ENCODE measurements at regions not wholly inside any gene's neighbourhood (a gene's known extent, or its start where the extent isn't known, plus 50 kb on each side); places are given as distances from the start of the nearest gene placed in this dataset.
"Not testable (repeated sequence)": the region's sequence is repeated elsewhere in the genome, so short reads cannot be mapped to it uniquely, and the experiment has no call there.

- DNase-seq, result no peak
Observed at GRCh38 chr21:16186742-16187141, 457.0 kb downstream of the USP25 start.

DNA sequence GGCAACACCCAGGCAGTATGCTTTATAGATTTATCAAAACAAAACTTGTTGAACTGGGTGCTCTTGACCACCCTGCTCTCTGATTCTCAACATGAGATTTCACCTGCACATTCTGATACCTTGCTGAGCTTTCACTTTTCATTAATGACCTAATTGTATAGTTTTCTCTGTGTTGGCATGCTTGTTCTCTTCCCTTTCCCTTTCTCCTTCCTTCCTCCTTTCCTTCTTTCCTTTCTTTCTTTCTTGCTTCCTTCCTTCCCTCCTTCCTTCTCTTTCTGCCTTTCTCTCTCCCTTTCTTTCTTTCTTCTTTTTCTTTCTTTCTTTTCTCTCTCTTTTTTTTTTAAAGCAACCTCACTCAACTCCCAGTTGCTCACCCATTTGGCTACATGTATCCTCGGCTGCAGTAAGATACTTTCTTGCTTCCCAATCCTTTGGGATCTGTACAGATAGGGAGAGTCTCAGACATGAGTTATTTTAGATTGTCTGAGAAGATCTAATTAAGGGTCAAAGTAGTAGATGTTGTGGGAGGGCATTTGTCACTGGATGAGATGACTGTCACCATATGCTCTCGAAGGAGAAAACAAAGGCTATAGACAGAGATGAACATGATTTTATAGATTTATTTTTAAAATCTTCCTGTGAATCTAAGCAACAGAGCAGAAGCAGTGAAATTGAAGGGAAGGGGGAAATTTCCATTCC lies 458.0 kb downstream of the USP25 start:
- no peak for DNase-seq

DNA sequence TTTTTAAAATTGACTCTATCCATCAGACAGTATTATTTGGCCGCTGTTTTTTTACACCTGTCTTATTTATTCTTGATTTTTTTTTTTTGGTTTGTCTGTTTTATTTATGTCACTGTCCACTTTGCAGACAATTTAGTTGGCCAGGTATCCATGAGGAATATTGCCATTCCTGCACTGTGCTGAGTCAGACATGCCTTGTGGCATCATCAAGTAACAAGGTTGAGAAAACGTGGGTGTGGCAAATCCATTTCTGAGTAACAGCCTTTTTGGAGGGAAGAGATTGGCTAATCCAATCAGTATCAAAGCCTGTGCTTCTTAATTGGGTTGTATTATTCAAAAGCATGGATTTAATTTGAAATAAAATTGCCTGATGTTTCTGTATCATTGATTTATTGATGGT lies 463.1 kb downstream of the USP25 start:
- DNase-seq, result no peak

DNA sequence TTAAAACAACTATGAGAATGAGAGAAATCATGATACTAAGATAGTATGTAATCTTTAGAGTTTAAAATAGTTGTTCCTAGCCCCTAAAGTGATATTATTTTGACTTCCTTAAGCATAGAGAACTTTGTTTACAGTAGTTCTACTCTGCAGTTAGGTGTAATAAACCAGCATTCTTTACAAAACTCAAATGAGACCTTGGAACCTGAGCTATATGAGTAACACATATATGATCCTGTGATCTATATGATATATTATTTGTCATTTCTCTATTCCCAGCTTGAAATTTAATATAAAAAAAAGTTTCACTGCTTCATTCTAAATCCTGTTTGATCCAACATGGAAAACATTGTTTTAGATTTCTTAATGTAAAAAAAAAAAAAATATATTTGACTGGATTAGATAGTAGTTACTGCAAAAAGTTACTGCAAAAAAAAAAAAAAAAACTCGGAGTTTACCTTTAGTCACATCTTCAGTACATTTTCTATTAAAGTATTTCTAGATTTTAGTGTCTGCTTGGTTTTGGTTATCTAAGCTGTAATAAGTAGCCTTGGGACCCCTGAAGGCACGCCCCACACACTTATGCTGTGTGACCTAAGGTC lies 463.8 kb downstream of the USP25 start:
- DNase-seq, result no peak

DNA sequence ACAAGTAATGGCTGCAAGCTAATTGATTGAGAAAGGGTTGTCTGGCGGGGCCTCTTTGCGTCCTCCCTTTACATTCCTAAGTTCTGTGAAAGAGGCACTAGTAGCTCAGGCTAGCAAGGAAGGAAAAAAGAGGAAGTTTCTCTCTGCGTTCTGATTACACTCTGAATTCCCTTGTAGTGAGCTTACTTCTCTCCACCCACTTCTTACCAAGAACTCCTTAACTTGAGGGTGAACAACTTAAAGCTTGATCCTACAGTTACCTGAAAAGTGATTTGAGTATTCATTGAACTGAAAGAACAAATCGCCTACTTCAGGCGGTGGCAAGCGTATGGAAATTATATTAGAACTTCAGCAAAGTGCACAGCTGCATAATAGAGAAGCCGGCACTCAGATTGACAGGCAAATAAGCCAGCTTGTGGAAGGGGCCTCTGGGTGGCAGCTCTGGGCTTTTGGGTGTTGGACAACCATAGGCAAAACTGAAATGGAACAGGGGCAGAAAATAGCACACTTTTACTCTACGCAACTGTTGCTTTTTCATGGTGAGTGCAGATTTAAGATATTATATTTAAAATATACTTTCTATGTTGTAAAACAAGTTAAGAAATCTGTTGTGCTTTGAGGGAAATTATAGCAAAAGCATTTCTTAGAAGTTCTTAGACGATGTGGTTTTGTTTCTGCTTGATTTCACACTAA lies 464.5 kb downstream of the USP25 start:
- peak; percentile 77 for DNase-seq

DNA sequence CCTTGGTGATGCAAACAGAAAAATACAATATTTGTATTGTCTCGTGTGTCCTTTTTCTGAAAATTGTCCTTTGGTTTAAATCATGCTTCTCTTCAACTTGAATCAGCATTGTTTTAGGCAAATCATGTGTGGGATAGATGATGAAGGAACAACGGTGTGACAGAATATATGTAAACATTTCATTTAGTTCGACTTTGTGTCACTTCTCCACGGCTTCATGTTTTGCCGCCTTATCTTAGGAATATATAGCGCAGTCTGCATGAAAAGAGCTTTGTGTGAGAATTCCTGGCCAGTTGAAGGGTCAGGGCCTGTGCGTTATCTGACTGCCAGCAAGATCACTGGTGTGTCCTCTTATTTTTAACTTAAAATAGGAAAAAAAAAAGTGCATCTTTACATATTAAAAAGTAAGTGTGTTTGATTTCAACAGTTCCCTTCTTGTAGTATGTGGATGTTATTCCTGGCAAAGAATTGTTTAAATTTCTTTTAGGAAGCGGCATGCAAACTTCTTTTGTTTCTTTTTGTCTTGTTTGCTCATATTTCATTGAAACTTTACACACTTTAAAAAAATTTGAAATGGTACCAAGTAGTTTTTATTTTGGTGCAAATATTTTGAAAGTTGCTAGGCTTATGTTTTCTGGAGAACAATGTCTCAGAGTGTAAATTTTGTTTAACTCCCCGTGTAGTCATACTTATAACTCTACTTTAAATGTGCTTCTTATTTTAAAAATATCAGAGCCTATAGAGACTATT lies 465.2 kb downstream of the USP25 start:
- peak; percentile 54 for DNase-seq

DNA sequence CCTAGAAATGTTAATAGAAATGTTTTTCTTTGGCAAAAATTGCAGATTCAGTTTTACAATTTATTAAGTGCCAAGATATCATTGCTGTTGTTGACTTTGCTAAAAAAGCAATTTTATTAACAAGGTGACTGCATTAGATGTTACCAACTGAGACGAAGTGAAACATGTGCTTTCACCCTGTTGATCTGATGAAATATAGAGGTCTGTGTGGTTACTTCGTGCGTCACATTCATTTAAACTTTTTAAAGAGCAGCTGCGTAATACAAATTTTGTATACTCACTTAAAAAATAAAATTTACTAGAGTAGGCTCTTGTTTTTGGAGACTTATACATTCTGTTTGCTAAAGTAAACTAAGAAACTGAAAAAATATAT lies 465.7 kb downstream of the USP25 start:
- no peak for DNase-seq

- DNase-seq, result no peak
Observed at GRCh38 chr21:16196001-16196400, 466.2 kb downstream of the USP25 start.

- DNase-seq, result no peak
Observed at GRCh38 chr21:16198546-16198945, 468.8 kb downstream of the USP25 start.

GRCh38 chr21:16199539-16199938 lies 469.8 kb downstream of the USP25 start:
- no peak for DNase-seq

DNA sequence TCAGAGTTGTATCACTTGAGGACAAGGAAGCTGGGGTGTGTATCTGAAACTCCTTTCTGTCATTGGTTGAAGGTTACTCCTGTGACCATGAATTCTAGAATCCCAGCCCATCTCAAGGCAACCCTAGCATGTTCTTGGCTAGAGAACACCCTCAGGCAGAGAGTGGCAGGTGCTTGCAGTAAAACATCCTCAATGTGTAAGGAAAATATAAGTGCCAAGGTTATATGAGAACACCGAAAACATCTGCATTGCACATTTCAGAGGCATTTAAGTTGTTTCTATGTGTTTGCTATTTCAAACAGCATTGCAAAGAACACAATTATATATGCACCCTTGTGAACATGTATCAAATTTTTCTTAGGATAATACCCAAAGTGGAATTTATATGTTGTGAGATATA lies 471.9 kb downstream of the USP25 start:
- DNase-seq, result no peak

- DNase-seq, result no peak
Observed at GRCh38 chr21:16205527-16205926, 475.7 kb downstream of the USP25 start.

DNA sequence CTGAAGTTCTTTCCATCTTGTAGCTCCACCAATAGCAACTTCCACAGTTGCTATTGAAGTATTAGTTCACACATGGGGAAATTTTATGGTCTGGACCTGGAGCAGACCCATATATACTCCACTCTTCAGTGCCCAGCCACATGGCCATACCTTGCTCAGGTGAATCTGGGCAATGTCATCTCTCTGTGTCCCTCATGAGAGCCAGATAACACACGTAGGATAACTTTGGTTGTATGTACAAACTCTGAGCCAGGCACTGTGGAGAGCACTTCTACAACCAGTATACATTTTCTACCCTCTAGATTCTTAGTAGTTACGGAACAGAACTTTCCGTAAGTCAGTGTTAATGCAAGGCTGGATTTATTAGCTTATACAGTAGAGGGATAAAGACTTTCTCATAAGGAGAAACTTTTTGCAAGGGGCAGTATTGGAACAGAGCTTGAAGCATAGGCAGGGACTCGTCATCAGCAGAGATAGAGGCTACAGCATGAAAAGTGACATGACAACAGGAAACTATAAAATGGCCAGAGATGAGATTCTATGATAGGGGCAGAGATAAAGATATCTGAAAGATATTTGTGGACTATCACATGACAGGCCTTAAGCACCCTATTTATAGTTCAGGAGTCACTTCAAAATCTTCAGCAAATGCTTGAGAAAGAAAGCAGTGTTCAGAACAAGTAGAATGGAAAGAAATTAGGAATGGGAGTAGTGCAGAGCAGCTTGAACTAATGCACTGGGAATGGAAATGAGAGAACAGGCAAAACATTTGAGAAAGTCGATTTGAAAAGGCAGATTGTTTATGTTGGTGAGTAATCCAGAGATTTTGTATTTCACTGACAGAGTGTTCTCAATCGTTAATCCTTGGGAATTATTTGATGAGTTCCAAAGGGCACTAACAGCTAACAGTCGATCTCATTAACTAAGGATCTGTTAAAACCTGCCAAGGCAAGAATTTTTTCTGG lies 481.8 kb downstream of the USP25 start:
- DNase-seq, result no peak

GRCh38 chr21:16213518-16213917 lies 483.7 kb downstream of the USP25 start:
- DNase-seq, result no peak

DNA sequence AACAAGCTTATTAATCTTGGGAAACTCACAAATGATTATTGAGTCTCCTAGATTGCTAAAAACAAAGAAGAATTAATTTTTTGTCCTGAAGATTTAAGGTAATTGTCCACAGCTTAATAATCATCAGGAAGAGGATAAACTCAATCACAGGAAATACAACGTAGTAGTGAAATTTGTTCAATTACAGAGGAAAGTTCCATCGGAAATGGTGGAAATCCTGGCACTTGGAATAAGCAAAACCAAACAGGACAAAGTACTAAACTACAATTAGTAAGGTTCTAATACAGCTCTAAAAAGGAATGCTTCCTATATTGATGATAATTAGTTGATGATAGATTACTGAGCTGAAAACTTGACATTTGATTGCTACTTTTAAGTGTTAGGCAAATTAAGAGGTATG lies 485.4 kb downstream of the USP25 start:
- DNase-seq, result no peak

DNA sequence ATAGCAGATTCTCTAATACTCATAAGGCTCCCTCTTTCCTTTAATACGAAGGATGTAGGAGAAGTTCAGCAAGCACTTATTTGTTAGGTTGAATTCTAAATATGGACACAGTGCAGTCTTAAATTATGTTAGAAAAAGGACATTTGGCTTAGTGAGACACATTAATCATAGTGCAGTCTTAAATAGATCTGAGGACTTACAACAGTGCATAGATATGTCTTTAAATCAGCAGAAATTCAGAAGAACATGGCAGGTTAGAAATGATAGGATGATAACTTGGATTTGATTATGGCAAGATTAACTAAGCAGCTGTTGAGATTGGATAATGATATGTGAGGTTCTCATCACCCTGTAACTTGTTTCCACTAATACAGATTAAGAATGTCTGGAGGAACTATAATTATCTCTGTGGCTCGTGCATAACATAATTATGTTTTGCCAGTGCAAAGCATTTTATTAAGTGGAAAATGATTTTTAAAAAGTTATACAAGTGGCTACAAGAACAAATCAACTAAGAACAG lies 485.9 kb downstream of the USP25 start:
- no peak for DNase-seq

DNA sequence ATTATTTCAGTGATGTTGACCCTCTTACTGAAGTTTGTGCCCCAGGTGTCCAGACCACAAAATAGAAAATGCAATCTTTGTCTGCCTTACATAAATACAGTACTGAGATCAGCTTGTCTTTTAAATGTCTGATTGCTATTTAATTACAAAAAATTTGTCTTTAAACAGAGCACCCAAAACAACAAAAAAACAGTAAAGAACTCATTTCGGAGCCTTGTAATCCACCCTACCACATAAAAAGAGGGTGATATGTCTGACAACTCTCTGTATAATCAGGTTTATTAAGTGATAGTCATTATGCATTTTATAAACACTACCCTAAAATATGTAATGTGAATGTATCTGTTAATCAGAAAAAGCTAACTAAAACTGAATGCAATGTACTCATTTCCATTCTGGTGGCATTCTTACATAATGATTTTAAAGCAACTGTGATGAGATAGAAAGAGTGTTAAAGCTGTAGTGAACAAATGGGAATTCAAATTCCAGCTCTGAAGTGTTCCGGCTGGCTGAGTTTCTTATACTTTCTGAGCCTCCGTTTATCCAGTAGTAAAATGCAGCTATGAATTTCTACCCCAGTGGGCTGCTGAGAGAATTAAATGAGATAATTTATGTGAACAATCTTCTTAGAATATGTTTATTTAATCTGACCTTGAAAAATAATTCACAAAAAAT lies 486.6 kb downstream of the USP25 start:
- DNase-seq, result no peak

GRCh38 chr21:16218682-16219343 lies 489.0 kb downstream of the USP25 start:
- no peak for DNase-seq

GRCh38 chr21:16224756-16225155 lies 495.0 kb downstream of the USP25 start:
- not testable (repeated sequence) for DNase-seq

- no peak for DNase-seq
Observed at GRCh38 chr21:16239659-16240265, 510.0 kb downstream of the USP25 start.

GRCh38 chr21:16241016-16241415 lies 511.2 kb downstream of the USP25 start:
- DNase-seq, result no peak
